ENCODE measurements at regions not wholly inside any gene's neighbourhood (a gene's known extent, or its start where the extent isn't known, plus 50 kb on each side); places are given as distances from the start of the nearest gene placed in this dataset.

- Mint-ChIP-seq H3K36me3 (ENCODE audit: low read depth) (peaks cover 31% of the 10 kb centered on the region), H3K9me3 (no peaks in the 10 kb centered on the region), H3K4me3 (peak overlapping the region; percentile 17), H3K27ac (peak overlapping the region; percentile 83), H3K4me1 (ENCODE audit: low read depth) (peaks cover 74% of the 10 kb centered on the region), H3K27me3 (ENCODE audit: insufficient read depth) (no peaks in the 10 kb centered on the region)
- intact Hi-C loops (cut with micrococcal nuclease): loop anchor here (1.0 to 2.0 kb wide), 3 partner anchors 15 to 44 kb away; no protein-coding TSS in a partner anchor
- DNase-seq (ENCODE audit: low spot score): no peak
Observed at GRCh38 chr3:56879436-56880215, 77.9 kb upstream of the ARHGEF3 start.

GRCh38 chr3:56878074-56878473 lies 76.3 kb upstream of the ARHGEF3 start:
- no peaks in the 10 kb centered on the region for H3K27me3 Mint-ChIP-seq (ENCODE audit: insufficient read depth)
- H3K4me1 Mint-ChIP-seq (ENCODE audit: low read depth): peaks cover 76% of the 10 kb centered on the region
- H3K4me3 Mint-ChIP-seq: peak overlapping the region; percentile 72
- intact Hi-C loops (cut with micrococcal nuclease): loop anchor here (1.0 to 2.0 kb wide), 5 partner anchors 8 to 79 kb away; no protein-coding TSS in a partner anchor
- H3K9me3 Mint-ChIP-seq: no peaks in the 10 kb centered on the region
- peak; percentile 14 for DNase-seq (ENCODE audit: low spot score)
- peak overlapping the region; percentile 92 for H3K27ac Mint-ChIP-seq
- peaks cover 31% of the 10 kb centered on the region for H3K36me3 Mint-ChIP-seq (ENCODE audit: low read depth)

- intact Hi-C loops (cut with micrococcal nuclease): no loop called here
- no peak overlapping the region for H3K4me3 Mint-ChIP-seq
- H3K27ac Mint-ChIP-seq: peak overlapping the region; percentile 50
Observed at GRCh38 chr3:56876916-56877315, 75.2 kb upstream of the ARHGEF3 start.

GRCh38 chr3:56874269-56874668 lies 72.5 kb upstream of the ARHGEF3 start:
- H3K4me3 Mint-ChIP-seq: no peak overlapping the region
- DNase-seq (ENCODE audit: low spot score): no peak
- intact Hi-C loops (cut with micrococcal nuclease): no loop called here
- peaks cover 15% of the 10 kb centered on the region for H3K36me3 Mint-ChIP-seq (ENCODE audit: low read depth)
- peaks cover 64% of the 10 kb centered on the region for H3K4me1 Mint-ChIP-seq (ENCODE audit: low read depth)
- no peaks in the 10 kb centered on the region for H3K27me3 Mint-ChIP-seq (ENCODE audit: insufficient read depth)
- H3K27ac Mint-ChIP-seq: no peak overlapping the region
- H3K9me3 Mint-ChIP-seq: no peaks in the 10 kb centered on the region

More at GRCh38 chr3:56876916-56877315, 75.2 kb upstream of the ARHGEF3 start:
- H3K4me1 Mint-ChIP-seq (ENCODE audit: low read depth): peaks cover 76% of the 10 kb centered on the region
- no peak for DNase-seq (ENCODE audit: low spot score)
- peaks cover 31% of the 10 kb centered on the region for H3K36me3 Mint-ChIP-seq (ENCODE audit: low read depth)
- no peaks in the 10 kb centered on the region for H3K9me3 Mint-ChIP-seq
- no peaks in the 10 kb centered on the region for H3K27me3 Mint-ChIP-seq (ENCODE audit: insufficient read depth)

GRCh38 chr3:56870436-56870835 lies 68.7 kb upstream of the ARHGEF3 start:
- Mint-ChIP-seq H3K4me1 (ENCODE audit: low read depth) (peaks cover 53% of the 10 kb centered on the region), H3K9me3 (no peaks in the 10 kb centered on the region), H3K27me3 (ENCODE audit: insufficient read depth) (no peaks in the 10 kb centered on the region), H3K27ac (peak overlapping the region; percentile 46), H3K36me3 (ENCODE audit: low read depth) (peaks cover 9% of the 10 kb centered on the region), H3K4me3 (no peak overlapping the region)
- DNase-seq (ENCODE audit: low spot score): no peak
- intact Hi-C loops (cut with micrococcal nuclease): loop anchor here (1.0 kb wide), 1 partner anchor 8 kb away; no protein-coding TSS in a partner anchor

- Mint-ChIP-seq H3K4me3 (no peak overlapping the region), H3K36me3 (ENCODE audit: low read depth) (peaks cover 9% of the 10 kb centered on the region), H3K9me3 (peaks cover 3% of the 10 kb centered on the region), H3K4me1 (ENCODE audit: low read depth) (peaks cover 56% of the 10 kb centered on the region), H3K27ac (peak overlapping the region; percentile 72), H3K27me3 (ENCODE audit: insufficient read depth) (no peaks in the 10 kb centered on the region)
- no peak for DNase-seq (ENCODE audit: low spot score)
- intact Hi-C loops (cut with micrococcal nuclease): no loop called here
Observed at GRCh38 chr3:56869157-56869889, 67.6 kb upstream of the ARHGEF3 start.

- Mint-ChIP-seq H3K4me3 (no peak overlapping the region), H3K36me3 (ENCODE audit: low read depth) (peaks cover 10% of the 10 kb centered on the region), H3K27ac (no peak overlapping the region), H3K9me3 (peaks cover 6% of the 10 kb centered on the region), H3K27me3 (ENCODE audit: insufficient read depth) (no peaks in the 10 kb centered on the region), H3K4me1 (ENCODE audit: low read depth) (peaks cover 56% of the 10 kb centered on the region)
- intact Hi-C loops (cut with micrococcal nuclease): no loop called here
- DNase-seq (ENCODE audit: low spot score): no peak
Observed at GRCh38 chr3:56868706-56869105, 67.0 kb upstream of the ARHGEF3 start.

GRCh38 chr3:56867671-56868070 lies 65.9 kb upstream of the ARHGEF3 start:
- Mint-ChIP-seq H3K9me3 (peaks cover 6% of the 10 kb centered on the region), H3K4me1 (ENCODE audit: low read depth) (peaks cover 65% of the 10 kb centered on the region), H3K27ac (no peak overlapping the region), H3K4me3 (no peak overlapping the region), H3K27me3 (ENCODE audit: insufficient read depth) (no peaks in the 10 kb centered on the region), H3K36me3 (ENCODE audit: low read depth) (peaks cover 12% of the 10 kb centered on the region)
- intact Hi-C loops (cut with micrococcal nuclease): no loop called here
- DNase-seq (ENCODE audit: low spot score): no peak

- Mint-ChIP-seq H3K27ac (peak overlapping the region; percentile 62), H3K4me1 (ENCODE audit: low read depth) (peaks cover 83% of the 10 kb centered on the region), H3K36me3 (ENCODE audit: low read depth) (peaks cover 18% of the 10 kb centered on the region), H3K27me3 (ENCODE audit: insufficient read depth) (no peaks in the 10 kb centered on the region), H3K4me3 (peak overlapping the region; percentile 6), H3K9me3 (peaks cover 6% of the 10 kb centered on the region)
- no peak for DNase-seq (ENCODE audit: low spot score)
- intact Hi-C loops (cut with micrococcal nuclease): loop anchor here (1.0 kb wide), 3 partner anchors 13 to 65 kb away; no protein-coding TSS in a partner anchor
Observed at GRCh38 chr3:56864918-56865524, 63.3 kb upstream of the ARHGEF3 start.

GRCh38 chr3:56864090-56864489 lies 62.3 kb upstream of the ARHGEF3 start:
- H3K4me3 Mint-ChIP-seq: peak overlapping the region; percentile 19
- peaks cover 76% of the 10 kb centered on the region for H3K4me1 Mint-ChIP-seq (ENCODE audit: low read depth)
- H3K9me3 Mint-ChIP-seq: peaks cover 6% of the 10 kb centered on the region
- no peak for DNase-seq (ENCODE audit: low spot score)
- intact Hi-C loops (cut with micrococcal nuclease): loop anchor here (1.0 kb wide), 3 partner anchors 14 to 64 kb away; no protein-coding TSS in a partner anchor
- peak overlapping the region; percentile 87 for H3K27ac Mint-ChIP-seq
- no peaks in the 10 kb centered on the region for H3K27me3 Mint-ChIP-seq (ENCODE audit: insufficient read depth)
- H3K36me3 Mint-ChIP-seq (ENCODE audit: low read depth): peaks cover 18% of the 10 kb centered on the region

GRCh38 chr3:56862352-56863062 lies 60.8 kb upstream of the ARHGEF3 start:
- H3K4me1 Mint-ChIP-seq (ENCODE audit: low read depth): peaks cover 74% of the 10 kb centered on the region
- peak overlapping the region; percentile 38 for H3K4me3 Mint-ChIP-seq
- H3K36me3 Mint-ChIP-seq (ENCODE audit: low read depth): peaks cover 25% of the 10 kb centered on the region
- DNase-seq (ENCODE audit: low spot score): no peak
- H3K27me3 Mint-ChIP-seq (ENCODE audit: insufficient read depth): no peaks in the 10 kb centered on the region
- peak overlapping the region; percentile 90 for H3K27ac Mint-ChIP-seq
- intact Hi-C loops (cut with micrococcal nuclease): loop anchor here (1.0 to 2.0 kb wide), 8 partner anchors 24 to 168 kb away; no protein-coding TSS in a partner anchor
- peaks cover 6% of the 10 kb centered on the region for H3K9me3 Mint-ChIP-seq

- intact Hi-C loops (cut with micrococcal nuclease): no loop called here
- H3K4me3 Mint-ChIP-seq: peak overlapping the region; percentile 29
- H3K27ac Mint-ChIP-seq: peak overlapping the region; percentile 79
- H3K27me3 Mint-ChIP-seq (ENCODE audit: insufficient read depth): no peaks in the 10 kb centered on the region
- H3K4me1 Mint-ChIP-seq (ENCODE audit: low read depth): peaks cover 80% of the 10 kb centered on the region
- peaks cover 6% of the 10 kb centered on the region for H3K9me3 Mint-ChIP-seq
- DNase-seq (ENCODE audit: low spot score): no peak
- H3K36me3 Mint-ChIP-seq (ENCODE audit: low read depth): peaks cover 28% of the 10 kb centered on the region
Observed at GRCh38 chr3:56861511-56861910, 59.8 kb upstream of the ARHGEF3 start.
